ENCODE measurements at regions not wholly inside any gene's neighbourhood (a gene's known extent, or its start where the extent isn't known, plus 50 kb on each side); places are given as distances from the start of the nearest gene placed in this dataset.

GRCh38 chr4:30471861-30472260 is 248.3 kb upstream of the PCDH7 start:
- no peak overlapping the region for H3K27ac Mint-ChIP-seq
- no peaks in the 10 kb centered on the region for H3K27me3 Mint-ChIP-seq (ENCODE audit: low read depth)
- no peaks in the 10 kb centered on the region for H3K9me3 Mint-ChIP-seq
- no peaks in the 10 kb centered on the region for H3K36me3 Mint-ChIP-seq (ENCODE audit: low read depth)
- no peaks in the 10 kb centered on the region for H3K4me1 Mint-ChIP-seq (ENCODE audit: low read depth)
- no peak overlapping the region for H3K4me3 Mint-ChIP-seq

- Mint-ChIP-seq H3K4me1 (ENCODE audit: low read depth) (no peaks in the 10 kb centered on the region), H3K9me3 (no peaks in the 10 kb centered on the region), H3K36me3 (ENCODE audit: low read depth) (no peaks in the 10 kb centered on the region), H3K4me3 (no peak overlapping the region), H3K27ac (no peak overlapping the region), H3K27me3 (ENCODE audit: low read depth) (no peaks in the 10 kb centered on the region)
Observed at GRCh38 chr4:30473225-30473624, 246.9 kb upstream of the PCDH7 start.

- Mint-ChIP-seq H3K27me3 (ENCODE audit: low read depth) (no peaks in the 10 kb centered on the region), H3K4me3 (no peak overlapping the region), H3K4me1 (ENCODE audit: low read depth) (no peaks in the 10 kb centered on the region), H3K27ac (no peak overlapping the region), H3K9me3 (peaks cover 13% of the 10 kb centered on the region), H3K36me3 (ENCODE audit: low read depth) (no peaks in the 10 kb centered on the region)
Observed at GRCh38 chr4:30495251-30495650, 224.9 kb upstream of the PCDH7 start.

GRCh38 chr4:30495651-30496310 is 224.4 kb upstream of the PCDH7 start:
- no peaks in the 10 kb centered on the region for H3K36me3 Mint-ChIP-seq (ENCODE audit: low read depth)
- H3K27ac Mint-ChIP-seq = no peak overlapping the region
- no peak overlapping the region for H3K4me3 Mint-ChIP-seq
- H3K4me1 Mint-ChIP-seq (ENCODE audit: low read depth) = no peaks in the 10 kb centered on the region
- peaks cover 14% of the 10 kb centered on the region for H3K9me3 Mint-ChIP-seq
- no peaks in the 10 kb centered on the region for H3K27me3 Mint-ChIP-seq (ENCODE audit: low read depth)

GRCh38 chr4:30511751-30512150 is 208.4 kb upstream of the PCDH7 start:
- Mint-ChIP-seq H3K9me3 (peaks cover 5% of the 10 kb centered on the region), H3K36me3 (ENCODE audit: low read depth) (no peaks in the 10 kb centered on the region), H3K27ac (no peak overlapping the region), H3K4me1 (ENCODE audit: low read depth) (no peaks in the 10 kb centered on the region), H3K4me3 (no peak overlapping the region), H3K27me3 (ENCODE audit: low read depth) (no peaks in the 10 kb centered on the region)

- Mint-ChIP-seq H3K36me3 (ENCODE audit: low read depth) (no peaks in the 10 kb centered on the region), H3K27me3 (ENCODE audit: low read depth) (no peaks in the 10 kb centered on the region), H3K9me3 (peaks cover 14% of the 10 kb centered on the region), H3K4me3 (no peak overlapping the region), H3K4me1 (ENCODE audit: low read depth) (no peaks in the 10 kb centered on the region), H3K27ac (no peak overlapping the region)
Observed at GRCh38 chr4:30518211-30518610, 202.0 kb upstream of the PCDH7 start.

GRCh38 chr4:30525662-30526315 is 194.4 kb upstream of the PCDH7 start:
- Mint-ChIP-seq H3K36me3 (ENCODE audit: low read depth) (no peaks in the 10 kb centered on the region), H3K9me3 (peaks cover 15% of the 10 kb centered on the region), H3K4me1 (ENCODE audit: low read depth) (no peaks in the 10 kb centered on the region), H3K4me3 (no peak overlapping the region), H3K27ac (no peak overlapping the region), H3K27me3 (ENCODE audit: low read depth) (no peaks in the 10 kb centered on the region)

GRCh38 chr4:30535255-30535654 is 184.9 kb upstream of the PCDH7 start:
- Mint-ChIP-seq H3K36me3 (ENCODE audit: low read depth) (no peaks in the 10 kb centered on the region), H3K4me1 (ENCODE audit: low read depth) (no peaks in the 10 kb centered on the region), H3K9me3 (peaks cover 9% of the 10 kb centered on the region), H3K27ac (no peak overlapping the region), H3K27me3 (ENCODE audit: low read depth) (no peaks in the 10 kb centered on the region), H3K4me3 (no peak overlapping the region)

GRCh38 chr4:30536231-30536630 is 183.9 kb upstream of the PCDH7 start:
- Mint-ChIP-seq H3K4me3 (no peak overlapping the region), H3K4me1 (ENCODE audit: low read depth) (no peaks in the 10 kb centered on the region), H3K9me3 (peaks cover 9% of the 10 kb centered on the region)

GRCh38 chr4:30537456-30537855 is 182.7 kb upstream of the PCDH7 start:
- H3K9me3 Mint-ChIP-seq = peaks cover 4% of the 10 kb centered on the region
- H3K27me3 Mint-ChIP-seq (ENCODE audit: low read depth) = no peaks in the 10 kb centered on the region
- no peak overlapping the region for H3K27ac Mint-ChIP-seq
- H3K36me3 Mint-ChIP-seq (ENCODE audit: low read depth) = no peaks in the 10 kb centered on the region
- H3K4me1 Mint-ChIP-seq (ENCODE audit: low read depth) = no peaks in the 10 kb centered on the region
- no peak overlapping the region for H3K4me3 Mint-ChIP-seq

More at GRCh38 chr4:30536231-30536630, 183.9 kb upstream of the PCDH7 start:
- no peaks in the 10 kb centered on the region for H3K36me3 Mint-ChIP-seq (ENCODE audit: low read depth)
- no peaks in the 10 kb centered on the region for H3K27me3 Mint-ChIP-seq (ENCODE audit: low read depth)
- H3K27ac Mint-ChIP-seq = no peak overlapping the region

GRCh38 chr4:30538794-30539193 is 181.4 kb upstream of the PCDH7 start:
- no peak overlapping the region for H3K27ac Mint-ChIP-seq
- H3K27me3 Mint-ChIP-seq (ENCODE audit: low read depth) = no peaks in the 10 kb centered on the region
- no peaks in the 10 kb centered on the region for H3K36me3 Mint-ChIP-seq (ENCODE audit: low read depth)
- H3K9me3 Mint-ChIP-seq = peaks cover 4% of the 10 kb centered on the region
- no peak overlapping the region for H3K4me3 Mint-ChIP-seq
- H3K4me1 Mint-ChIP-seq (ENCODE audit: low read depth) = no peaks in the 10 kb centered on the region

- no peaks in the 10 kb centered on the region for H3K27me3 Mint-ChIP-seq (ENCODE audit: low read depth)
- H3K27ac Mint-ChIP-seq = no peak overlapping the region
- no peaks in the 10 kb centered on the region for H3K4me1 Mint-ChIP-seq (ENCODE audit: low read depth)
- H3K9me3 Mint-ChIP-seq = peaks cover 7% of the 10 kb centered on the region
- H3K4me3 Mint-ChIP-seq = no peak overlapping the region
- H3K36me3 Mint-ChIP-seq (ENCODE audit: low read depth) = no peaks in the 10 kb centered on the region
Observed at GRCh38 chr4:30543057-30543456, 177.1 kb upstream of the PCDH7 start.

- no peaks in the 10 kb centered on the region for H3K36me3 Mint-ChIP-seq (ENCODE audit: low read depth)
- H3K4me3 Mint-ChIP-seq = no peak overlapping the region
- H3K9me3 Mint-ChIP-seq = peaks cover 19% of the 10 kb centered on the region
- no peaks in the 10 kb centered on the region for H3K27me3 Mint-ChIP-seq (ENCODE audit: low read depth)
- no peaks in the 10 kb centered on the region for H3K4me1 Mint-ChIP-seq (ENCODE audit: low read depth)
- no peak overlapping the region for H3K27ac Mint-ChIP-seq
Observed at GRCh38 chr4:30553151-30553550, 167.0 kb upstream of the PCDH7 start.

GRCh38 chr4:30553706-30554105 is 166.5 kb upstream of the PCDH7 start:
- peaks cover 19% of the 10 kb centered on the region for H3K9me3 Mint-ChIP-seq
- H3K27me3 Mint-ChIP-seq (ENCODE audit: low read depth) = no peaks in the 10 kb centered on the region
- no peaks in the 10 kb centered on the region for H3K36me3 Mint-ChIP-seq (ENCODE audit: low read depth)
- no peaks in the 10 kb centered on the region for H3K4me1 Mint-ChIP-seq (ENCODE audit: low read depth)
- H3K27ac Mint-ChIP-seq = no peak overlapping the region
- no peak overlapping the region for H3K4me3 Mint-ChIP-seq

- H3K9me3 Mint-ChIP-seq = peaks cover 18% of the 10 kb centered on the region
- H3K4me1 Mint-ChIP-seq (ENCODE audit: low read depth) = no peaks in the 10 kb centered on the region
- no peaks in the 10 kb centered on the region for H3K36me3 Mint-ChIP-seq (ENCODE audit: low read depth)
- no peak overlapping the region for H3K4me3 Mint-ChIP-seq
- H3K27ac Mint-ChIP-seq = no peak overlapping the region
- no peaks in the 10 kb centered on the region for H3K27me3 Mint-ChIP-seq (ENCODE audit: low read depth)
Observed at GRCh38 chr4:30555775-30556174, 164.4 kb upstream of the PCDH7 start.
